IMR-90 (cell line): ENCODE measurements at regions not wholly inside any gene's neighbourhood (a gene's known extent, or its start where the extent isn't known, plus 50 kb on each side); places are given as distances from the start of the nearest gene placed in this dataset.

Experiments used
- ATAC-seq: fragments of 200-7000 bp; cut with Tn5 transposase; 2 replicates; pipeline ENCODE4 v1.9.1; 2020; ENCODE audit warnings: low read depth, mild to moderate bottlenecking, moderate library complexity
- BruUV-seq: library from RNA; stranded (reverse); fragments of 400-500 nt; replicated peaks from 2 replicates; lab custom pipeline; 2021; lab: Mats Ljungman, UMichigan
- CTCF ChIA-PET: fragments of 300-600 bp; formaldehyde crosslinking; extraction: SDS; loops from one replicate; lab custom pipeline; 2021; ENCODE audit warnings: antibody characterized with exemption; lab: Yijun Ruan, JAX
- POLR2A ChIA-PET: fragments of 300-600 bp; sonication (Branson Sonifier 250); formaldehyde crosslinking; loops from one replicate; lab custom pipeline; 2022; ENCODE audit warnings: antibody characterized with exemption; ENCODE audit not compliant: unreplicated experiment; lab: Charles Lee
- DNase-seq: peaks from one replicate; pipeline ENCODE4 v3.0.0; 2013
- H2AFZ ChIP-seq: replicated peaks from 2 replicates; pipeline ENCODE3; 2013; ENCODE audit warnings: low read length, mild to moderate bottlenecking; ENCODE audit not compliant: poor library complexity
- H2AK5ac ChIP-seq: 2 replicates; pipeline ENCODE4 v1.6.1; 2013; ENCODE audit warnings: low read depth, low read length, inconsistent platforms
- H2AK9ac ChIP-seq: replicated peaks from 2 replicates; pipeline ENCODE3; 2013; ENCODE audit warnings: mild to moderate bottlenecking, low read depth, low read length, moderate library complexity; ENCODE audit not compliant: poor library complexity
- H2BK120ac ChIP-seq: 2 replicates; pipeline ENCODE4 v1.6.1; 2013; ENCODE audit warnings: low read depth, low read length, inconsistent platforms
- H2BK15ac ChIP-seq: 3 replicates; pipeline ENCODE4 v1.6.1; 2013; ENCODE audit warnings: low read depth, low read length, inconsistent platforms
- H2BK20ac ChIP-seq: 2 replicates; pipeline ENCODE4 v1.6.1; 2013; ENCODE audit warnings: low read depth, mild to moderate bottlenecking, inconsistent platforms, low read length, moderate library complexity
- H2BK5ac ChIP-seq: 2 replicates; pipeline ENCODE4 v1.6.1; 2013; ENCODE audit warnings: mild to moderate bottlenecking, low read depth, low read length, inconsistent platforms; ENCODE audit not compliant: poor library complexity, severe bottlenecking
- H3K14ac ChIP-seq: replicated peaks from 2 replicates; pipeline ENCODE4 v1.6.1; 2013; ENCODE audit warnings: low read depth, low read length, inconsistent platforms
- H3K18ac ChIP-seq: 2 replicates; pipeline ENCODE4 v1.6.1; 2013; ENCODE audit warnings: low read depth, low read length, control low read depth
- H3K23ac ChIP-seq: 2 replicates; pipeline ENCODE4 v1.6.1; 2013; ENCODE audit warnings: low read depth, low read length, inconsistent platforms
- H3K27ac ChIP-seq: 2 replicates; pipeline ENCODE4 v1.5.1; 2013; ENCODE audit warnings: mild to moderate bottlenecking, control low read depth, low read length; ENCODE audit not compliant: insufficient read depth
- H3K27me3 ChIP-seq: 2 replicates; pipeline ENCODE4 v1.6.1; 2013; ENCODE audit warnings: low read length; ENCODE audit not compliant: control insufficient read depth, insufficient read depth
- H3K36me3 ChIP-seq: 2 replicates; pipeline ENCODE4 v1.6.1; 2013; ENCODE audit warnings: low read length, mixed read lengths; ENCODE audit not compliant: control insufficient read depth, insufficient read depth
- H3K4ac ChIP-seq: 2 replicates; pipeline ENCODE4 v1.6.1; 2013; ENCODE audit warnings: low read depth, low read length, inconsistent platforms
- H3K4me1 ChIP-seq: 2 replicates; pipeline ENCODE4 v1.6.1; 2013; ENCODE audit warnings: low read length, mixed read lengths; ENCODE audit not compliant: control insufficient read depth, insufficient read depth
- H3K4me2 ChIP-seq: 2 replicates; pipeline ENCODE4 v1.6.1; 2013; ENCODE audit warnings: low read depth, mild to moderate bottlenecking, control low read depth, low read length, moderate library complexity
- H3K4me3 ChIP-seq: 2 replicates; pipeline ENCODE4 v1.5.1; 2013; ENCODE audit warnings: low read depth, mild to moderate bottlenecking, control low read depth, low read length, moderate library complexity; ENCODE audit not compliant: insufficient read depth
- H3K56ac ChIP-seq: 2 replicates; pipeline ENCODE4 v1.6.1; 2013; ENCODE audit warnings: low read length, inconsistent platforms; ENCODE audit not compliant: insufficient read depth; ENCODE audit errors: extremely low read depth
- H3K79me1 ChIP-seq, 2 experiments: 2 replicates each; pipeline ENCODE4 v1.6.1; 2013; ENCODE audit warnings: low read length in 2 of 2, inconsistent platforms in 1 of 2, low read depth in 1 of 2
- H3K9ac ChIP-seq: 2 replicates; pipeline ENCODE4 v1.6.1; 2013; ENCODE audit warnings: low read depth, low read length, control low read depth
- H3K9me1 ChIP-seq: 2 replicates; pipeline ENCODE4 v1.6.1; 2013; ENCODE audit warnings: low read length, inconsistent platforms; ENCODE audit not compliant: insufficient read depth
- H3K9me3 ChIP-seq: 2 replicates; pipeline ENCODE4 v1.6.1; 2013; ENCODE audit warnings: low read length; ENCODE audit not compliant: control insufficient read depth, insufficient read depth
- H4K20me1 ChIP-seq: 2 replicates; pipeline ENCODE4 v1.6.1; 2013; ENCODE audit warnings: low read length, inconsistent platforms; ENCODE audit not compliant: insufficient read depth
- H4K5ac ChIP-seq: 2 replicates; pipeline ENCODE4 v1.6.1; 2013; ENCODE audit warnings: mild to moderate bottlenecking, low read depth, low read length, control low read depth
- H4K8ac ChIP-seq, 2 experiments: 2 replicates each; pipeline ENCODE4 v1.6.1; 2013; ENCODE audit warnings: low read depth in 2 of 2, low read length in 2 of 2, control low read depth in 1 of 2, inconsistent platforms in 1 of 2
- H4K91ac ChIP-seq: 2 replicates; pipeline ENCODE4 v1.6.1; 2013; ENCODE audit warnings: low read depth, low read length, inconsistent platforms; ENCODE audit not compliant: insufficient read depth
- BHLHE40 ChIP-seq: fragments of 150-350 bp; IDR thresholded peaks from 2 replicates; pipeline ENCODE4 v1.6.1; 2016; ENCODE audit warnings: mild to moderate bottlenecking, low read depth, low read length
- CEBPB ChIP-seq: IDR thresholded peaks from 2 replicates; pipeline ENCODE4 v1.6.1; 2012; ENCODE audit warnings: low read depth, low read length, improper control_type of control experiment
- CHD1 ChIP-seq: IDR thresholded peaks from 2 replicates; pipeline ENCODE4 v1.6.1; 2012; ENCODE audit warnings: low read depth, low read length, improper control_type of control experiment
- FOS ChIP-seq: fragments of 150-350 bp; IDR thresholded peaks from 2 replicates; pipeline ENCODE4 v1.6.1; 2016; ENCODE audit warnings: low read depth, low read length
- MAFK ChIP-seq: IDR thresholded peaks from 2 replicates; pipeline ENCODE4 v1.6.1; 2012; ENCODE audit warnings: low read depth, low read length, improper control_type of control experiment
- MAZ ChIP-seq: IDR thresholded peaks from 2 replicates; pipeline ENCODE4 v1.6.1; 2012; ENCODE audit warnings: low read depth, mild to moderate bottlenecking, low read length, improper control_type of control experiment, moderate library complexity, borderline replicate concordance
- MXI1 ChIP-seq: IDR thresholded peaks from 2 replicates; pipeline ENCODE4 v1.6.1; 2012; ENCODE audit warnings: low read depth, mild to moderate bottlenecking, low read length, moderate library complexity, borderline replicate concordance
- NFE2L2 ChIP-seq: fragments of 150-350 bp; IDR thresholded peaks from 2 replicates; pipeline ENCODE4 v1.6.1; 2016; ENCODE audit warnings: low read depth, mild to moderate bottlenecking, low read length
- POLR2A ChIP-seq: IDR thresholded peaks from 2 replicates; pipeline ENCODE4 v1.6.1; 2012; ENCODE audit warnings: mild to moderate bottlenecking, low read depth, low read length
- RAD21 ChIP-seq: IDR thresholded peaks from 2 replicates; pipeline ENCODE4 v1.6.1; 2012; ENCODE audit warnings: low read length, improper control_type of control experiment
- RCOR1 ChIP-seq: IDR thresholded peaks from 2 replicates; pipeline ENCODE4 v1.6.1; 2012; ENCODE audit warnings: mild to moderate bottlenecking, low read length, improper control_type of control experiment; ENCODE audit not compliant: insufficient replicate concordance
- RFX5 ChIP-seq: IDR thresholded peaks from 2 replicates; pipeline ENCODE4 v1.8.0; 2012; ENCODE audit warnings: low read depth, mild to moderate bottlenecking, low read length, moderate library complexity
- SMC3 ChIP-seq: fragments of 150-350 bp; IDR thresholded peaks from 2 replicates; pipeline ENCODE4 v1.6.1; 2016; ENCODE audit warnings: low read depth, mild to moderate bottlenecking, antibody characterized with exemption, low read length, moderate library complexity
- WGBS, 2 experiments: methylation state at CpG; one replicate each; pipeline versions ENCODE4 v1.1.5 to v1.1.7; 2013; ENCODE audit warnings: missing lambda C conversion rate in 2 of 2; ENCODE audit not compliant: insufficient read length in 1 of 2; ENCODE audit errors: extremely low coverage in 2 of 2; 5-methylcytosine and 5-hydroxymethylcytosine counted together
- dilution Hi-C: fragments of 300-500 bp; cut with HindIII; formaldehyde crosslinking; loops from one replicate; pipeline ENCODE4 v1.14.3; 2018; ENCODE audit warnings: low sequenced_read_pairs; ENCODE audit not compliant: unreplicated experiment
- in situ Hi-C: fragments of 300-500 bp; cut with MboI; formaldehyde crosslinking; loops from 3 replicates; pipeline ENCODE4 v1.14.3; 2019; ENCODE audit warnings: low sequenced_read_pairs, inconsistent platforms, mixed read lengths
- intact Hi-C: fragments of 100-400 bp; cut with micrococcal nuclease; formaldehyde crosslinking; loops from 2 replicates; pipeline ENCODE4 v1.10.0; 2022
- TF ChIP-seq, protein P1 (sequence below): fragments of 150-350 bp; IDR thresholded peaks from 2 replicates; pipeline ENCODE4 v1.6.1; 2016; ENCODE audit warnings: low read depth, mild to moderate bottlenecking, low read length, moderate library complexity, borderline replicate concordance
- TF ChIP-seq, protein P2 (sequence below): conservative IDR thresholded peaks from 2 replicates; pipeline ENCODE4 v1.5.1; 2012; ENCODE audit warnings: mild to moderate bottlenecking, low read depth, low read length, improper control_type of control experiment
- TF ChIP-seq, protein P3 (sequence below): fragments of 150-350 bp; IDR thresholded peaks from 2 replicates; pipeline ENCODE4 v1.6.1; 2017; ENCODE audit warnings: mild to moderate bottlenecking, antibody characterized with exemption, low read length, low read depth

DNA sequence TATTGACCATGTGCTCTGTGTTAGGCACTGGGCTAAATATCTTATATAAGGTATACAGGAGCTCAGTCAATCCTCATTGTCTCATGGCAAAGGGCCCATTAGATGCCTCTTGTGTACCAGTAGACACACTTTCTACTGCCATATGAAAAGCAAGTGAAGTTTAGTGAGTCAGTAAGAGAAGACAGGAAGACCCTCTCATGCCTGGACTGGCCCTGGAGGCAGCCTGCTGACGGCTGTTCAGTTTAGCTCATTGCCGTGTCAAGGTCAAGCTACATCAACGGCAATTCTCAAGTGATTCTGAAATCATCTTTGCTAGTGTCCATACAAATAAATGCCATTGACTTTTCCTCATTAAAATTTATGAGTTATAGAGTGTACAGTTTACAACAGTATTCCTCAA is 237.9 kb downstream of the IRX1 start:
- TF ChIP-seq POLR2A: no peak
- TF ChIP-seq CHD1: no peak
- no peak for TF ChIP-seq FOS
- no peak for TF ChIP-seq RCOR1
- no peak for TF ChIP-seq SMC3
- TF ChIP-seq, protein P1, sequence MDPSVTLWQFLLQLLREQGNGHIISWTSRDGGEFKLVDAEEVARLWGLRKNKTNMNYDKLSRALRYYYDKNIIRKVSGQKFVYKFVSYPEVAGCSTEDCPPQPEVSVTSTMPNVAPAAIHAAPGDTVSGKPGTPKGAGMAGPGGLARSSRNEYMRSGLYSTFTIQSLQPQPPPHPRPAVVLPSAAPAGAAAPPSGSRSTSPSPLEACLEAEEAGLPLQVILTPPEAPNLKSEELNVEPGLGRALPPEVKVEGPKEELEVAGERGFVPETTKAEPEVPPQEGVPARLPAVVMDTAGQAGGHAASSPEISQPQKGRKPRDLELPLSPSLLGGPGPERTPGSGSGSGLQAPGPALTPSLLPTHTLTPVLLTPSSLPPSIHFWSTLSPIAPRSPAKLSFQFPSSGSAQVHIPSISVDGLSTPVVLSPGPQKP: no peak
- no peak for TF ChIP-seq MAZ
- TF ChIP-seq BHLHE40: no peak
- TF ChIP-seq CEBPB: no peak
- TF ChIP-seq, protein P2, sequence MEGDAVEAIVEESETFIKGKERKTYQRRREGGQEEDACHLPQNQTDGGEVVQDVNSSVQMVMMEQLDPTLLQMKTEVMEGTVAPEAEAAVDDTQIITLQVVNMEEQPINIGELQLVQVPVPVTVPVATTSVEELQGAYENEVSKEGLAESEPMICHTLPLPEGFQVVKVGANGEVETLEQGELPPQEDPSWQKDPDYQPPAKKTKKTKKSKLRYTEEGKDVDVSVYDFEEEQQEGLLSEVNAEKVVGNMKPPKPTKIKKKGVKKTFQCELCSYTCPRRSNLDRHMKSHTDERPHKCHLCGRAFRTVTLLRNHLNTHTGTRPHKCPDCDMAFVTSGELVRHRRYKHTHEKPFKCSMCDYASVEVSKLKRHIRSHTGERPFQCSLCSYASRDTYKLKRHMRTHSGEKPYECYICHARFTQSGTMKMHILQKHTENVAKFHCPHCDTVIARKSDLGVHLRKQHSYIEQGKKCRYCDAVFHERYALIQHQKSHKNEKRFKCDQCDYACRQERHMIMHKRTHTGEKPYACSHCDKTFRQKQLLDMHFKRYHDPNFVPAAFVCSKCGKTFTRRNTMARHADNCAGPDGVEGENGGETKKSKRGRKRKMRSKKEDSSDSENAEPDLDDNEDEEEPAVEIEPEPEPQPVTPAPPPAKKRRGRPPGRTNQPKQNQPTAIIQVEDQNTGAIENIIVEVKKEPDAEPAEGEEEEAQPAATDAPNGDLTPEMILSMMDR: no peak
- TF ChIP-seq MXI1: no peak
- no peak for TF ChIP-seq MAFK
- TF ChIP-seq RAD21: no peak
- TF ChIP-seq NFE2L2: no peak
- no peak for TF ChIP-seq RFX5
- TF ChIP-seq, protein P3, sequence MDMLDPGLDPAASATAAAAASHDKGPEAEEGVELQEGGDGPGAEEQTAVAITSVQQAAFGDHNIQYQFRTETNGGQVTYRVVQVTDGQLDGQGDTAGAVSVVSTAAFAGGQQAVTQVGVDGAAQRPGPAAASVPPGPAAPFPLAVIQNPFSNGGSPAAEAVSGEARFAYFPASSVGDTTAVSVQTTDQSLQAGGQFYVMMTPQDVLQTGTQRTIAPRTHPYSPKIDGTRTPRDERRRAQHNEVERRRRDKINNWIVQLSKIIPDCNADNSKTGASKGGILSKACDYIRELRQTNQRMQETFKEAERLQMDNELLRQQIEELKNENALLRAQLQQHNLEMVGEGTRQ: no peak
- H4K91ac ChIP-seq: no peak overlapping the region
- peaks cover 13% of the 10 kb centered on the region for H3K9me3 ChIP-seq
- H4K8ac ChIP-seq: no peak overlapping the region
- H2AK5ac ChIP-seq: no peak overlapping the region
- no TSS peak for BruUV-seq
- in situ Hi-C loops: no loop called here
- no peak overlapping the region for H2BK5ac ChIP-seq
- DNase-seq (no peak), ATAC-seq (no peak)
- no peak overlapping the region for H4K5ac ChIP-seq
- H3K23ac ChIP-seq: no peak overlapping the region
- H3K27me3 ChIP-seq: no peaks in the 10 kb centered on the region
- H3K4ac ChIP-seq: no peak overlapping the region
- no peak overlapping the region for H3K18ac ChIP-seq
- no peaks in the 10 kb centered on the region for H4K20me1 ChIP-seq
- no peak overlapping the region for H2BK15ac ChIP-seq
- dilution Hi-C loops: no loop called here
- WGBS, 2 experiments: no CpG with 5 or more reads among the region's 3 CpGs
- H2AFZ ChIP-seq: no peak overlapping the region
- CTCF ChIA-PET: no interaction called here
- no peaks in the 10 kb centered on the region for H3K9me1 ChIP-seq
- no peaks in the 10 kb centered on the region for H3K4me1 ChIP-seq
- H3K9ac ChIP-seq: no peak overlapping the region
- no peak overlapping the region for H2BK20ac ChIP-seq
- H3K56ac ChIP-seq: no peak overlapping the region
- intact Hi-C loops: no loop called here
- H3K4me3 ChIP-seq: no peak overlapping the region
- no peak overlapping the region for H3K27ac ChIP-seq
- H3K36me3 ChIP-seq: no peaks in the 10 kb centered on the region
- no peak overlapping the region for H2AK9ac ChIP-seq
- H3K14ac ChIP-seq: no peak overlapping the region
- POLR2A ChIA-PET: no interaction called here
- H2BK120ac ChIP-seq: no peak overlapping the region
- H3K79me1 ChIP-seq: no peaks in the 10 kb centered on the region
- H3K4me2 ChIP-seq: no peak overlapping the region
